ENCODE measurements at regions not wholly inside any gene's neighbourhood (a gene's known extent, or its start where the extent isn't known, plus 50 kb on each side); places are given as distances from the start of the nearest gene placed in this dataset.

DNA sequence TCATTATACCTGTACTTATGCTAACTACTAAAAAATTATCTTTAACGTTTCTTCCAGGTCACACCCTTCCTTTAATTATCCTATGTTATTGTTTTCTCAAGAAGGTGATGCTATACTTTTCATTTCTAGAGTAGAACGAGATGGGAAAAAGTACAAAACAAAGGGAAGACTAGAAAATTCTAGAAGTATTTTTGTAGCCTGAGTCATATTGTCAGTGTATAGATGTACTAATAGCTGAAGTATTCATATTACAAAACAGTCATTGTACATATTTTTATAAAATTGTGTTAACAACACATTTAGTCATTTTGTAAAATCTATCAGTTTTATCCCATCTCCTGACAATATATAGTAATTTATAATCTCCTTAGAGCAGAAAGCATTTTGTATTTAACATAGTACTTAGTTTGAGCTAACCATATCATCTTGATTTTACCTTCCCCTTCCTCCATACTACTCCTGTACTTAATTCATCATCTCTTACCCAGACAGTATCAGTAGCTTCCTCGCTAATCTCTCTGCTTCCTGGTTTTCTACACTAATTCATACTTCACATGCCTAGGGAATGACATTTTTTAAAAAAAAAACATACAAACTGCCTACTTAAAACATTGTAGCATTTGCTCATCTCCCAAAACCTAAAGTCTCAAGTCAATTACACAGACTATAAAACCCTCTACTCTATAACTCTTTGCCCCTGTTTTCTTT is 920.9 kb downstream of the RPS29 start:
- TF ChIP-seq CTCF (IDR thresholded peaks at IDR 0.05) (no peak), POLR2A (IDR thresholded peaks at IDR 0.05) (no peak), POLR2AphosphoS5 (IDR thresholded peaks at IDR 0.05) (no peak)
